ENCODE measurements at regions not wholly inside any gene's neighbourhood (a gene's known extent, or its start where the extent isn't known, plus 50 kb on each side); places are given as distances from the start of the nearest gene placed in this dataset.

DNA sequence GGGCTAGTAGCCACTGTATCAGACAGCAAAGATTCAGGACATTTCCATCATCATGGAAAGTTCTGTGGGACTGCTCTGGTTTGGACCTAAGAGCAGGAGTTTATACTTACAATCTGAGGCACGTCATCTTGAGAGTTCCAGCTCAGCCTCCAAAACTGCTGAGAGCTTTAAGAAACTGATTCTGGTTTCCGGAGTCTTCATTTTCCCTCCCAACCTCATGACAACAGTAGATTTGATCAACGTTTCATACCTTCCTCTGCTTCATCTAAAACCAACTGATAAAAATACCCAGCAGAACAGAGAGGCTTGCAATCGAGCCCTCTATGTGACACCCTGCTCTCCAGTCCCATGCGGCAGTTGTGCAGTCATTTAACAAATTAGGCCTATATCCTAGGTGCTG lies 64.3 kb upstream of the EPB41L1 start:
- DNase-seq (ENCODE audit: low read depth), result no peak
- TF ChIP-seq POLR2A (IDR thresholded peaks at IDR 0.05; ENCODE audit: extremely low read depth, insufficient read length) (no peak), MYC (IDR thresholded peaks at IDR 0.05; ENCODE audit: low read depth, low read length) (no peak)
- TF ChIP-seq, protein P1, sequence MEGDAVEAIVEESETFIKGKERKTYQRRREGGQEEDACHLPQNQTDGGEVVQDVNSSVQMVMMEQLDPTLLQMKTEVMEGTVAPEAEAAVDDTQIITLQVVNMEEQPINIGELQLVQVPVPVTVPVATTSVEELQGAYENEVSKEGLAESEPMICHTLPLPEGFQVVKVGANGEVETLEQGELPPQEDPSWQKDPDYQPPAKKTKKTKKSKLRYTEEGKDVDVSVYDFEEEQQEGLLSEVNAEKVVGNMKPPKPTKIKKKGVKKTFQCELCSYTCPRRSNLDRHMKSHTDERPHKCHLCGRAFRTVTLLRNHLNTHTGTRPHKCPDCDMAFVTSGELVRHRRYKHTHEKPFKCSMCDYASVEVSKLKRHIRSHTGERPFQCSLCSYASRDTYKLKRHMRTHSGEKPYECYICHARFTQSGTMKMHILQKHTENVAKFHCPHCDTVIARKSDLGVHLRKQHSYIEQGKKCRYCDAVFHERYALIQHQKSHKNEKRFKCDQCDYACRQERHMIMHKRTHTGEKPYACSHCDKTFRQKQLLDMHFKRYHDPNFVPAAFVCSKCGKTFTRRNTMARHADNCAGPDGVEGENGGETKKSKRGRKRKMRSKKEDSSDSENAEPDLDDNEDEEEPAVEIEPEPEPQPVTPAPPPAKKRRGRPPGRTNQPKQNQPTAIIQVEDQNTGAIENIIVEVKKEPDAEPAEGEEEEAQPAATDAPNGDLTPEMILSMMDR (IDR thresholded peaks at IDR 0.05; ENCODE audit: low read depth, low read length), result no peak
- TF ChIP-seq, protein P2, sequence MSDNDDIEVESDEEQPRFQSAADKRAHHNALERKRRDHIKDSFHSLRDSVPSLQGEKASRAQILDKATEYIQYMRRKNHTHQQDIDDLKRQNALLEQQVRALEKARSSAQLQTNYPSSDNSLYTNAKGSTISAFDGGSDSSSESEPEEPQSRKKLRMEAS (IDR thresholded peaks at IDR 0.05; ENCODE audit: low read depth, low read length), result no peak
- H3K4me3 ChIP-seq (ENCODE audit: low read depth, low read length), result no peak overlapping the region

DNA sequence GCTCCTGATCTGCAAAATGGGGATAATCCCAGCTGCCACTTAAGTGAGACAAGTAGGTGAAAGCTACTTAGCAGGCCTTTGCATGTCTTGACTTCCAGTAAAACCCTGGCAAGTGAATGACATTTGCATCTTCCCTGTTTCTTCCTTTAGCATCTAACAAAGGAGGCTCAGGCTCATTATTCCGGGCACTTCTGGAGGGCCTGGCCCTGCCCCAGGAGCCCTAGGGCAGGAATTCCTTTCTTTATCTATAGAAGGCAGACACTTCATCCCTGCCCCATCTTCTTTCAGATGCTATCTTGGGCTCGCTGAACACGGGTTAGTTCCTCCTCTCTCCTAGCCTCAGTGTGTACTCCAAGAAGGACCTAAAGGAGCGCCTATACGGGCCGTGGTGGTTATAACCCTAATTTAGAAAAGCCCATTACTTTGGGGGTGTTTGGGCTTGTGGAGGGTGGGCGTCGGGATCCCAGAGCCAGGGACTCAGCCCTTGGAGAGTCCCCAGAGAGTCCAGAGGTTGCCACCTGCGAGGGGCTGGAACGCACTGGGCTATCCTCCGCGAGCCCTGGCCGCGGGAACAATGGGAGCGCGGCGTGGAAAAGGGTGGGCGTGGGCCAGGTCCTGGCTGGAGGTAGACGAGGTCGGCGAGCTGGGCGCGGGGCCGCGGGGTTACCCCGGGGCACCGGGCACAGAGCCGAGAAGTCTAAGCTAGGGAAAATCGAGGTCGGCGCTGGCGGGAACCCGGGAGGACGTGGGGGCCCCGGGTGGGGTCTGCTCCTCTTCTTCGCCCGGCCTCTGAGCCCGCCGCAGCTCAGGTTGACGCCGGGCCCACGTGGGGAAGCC lies 62.8 kb upstream of the EPB41L1 start:
- H3K4me3 ChIP-seq (ENCODE audit: low read depth, low read length), result no peak overlapping the region

DNA sequence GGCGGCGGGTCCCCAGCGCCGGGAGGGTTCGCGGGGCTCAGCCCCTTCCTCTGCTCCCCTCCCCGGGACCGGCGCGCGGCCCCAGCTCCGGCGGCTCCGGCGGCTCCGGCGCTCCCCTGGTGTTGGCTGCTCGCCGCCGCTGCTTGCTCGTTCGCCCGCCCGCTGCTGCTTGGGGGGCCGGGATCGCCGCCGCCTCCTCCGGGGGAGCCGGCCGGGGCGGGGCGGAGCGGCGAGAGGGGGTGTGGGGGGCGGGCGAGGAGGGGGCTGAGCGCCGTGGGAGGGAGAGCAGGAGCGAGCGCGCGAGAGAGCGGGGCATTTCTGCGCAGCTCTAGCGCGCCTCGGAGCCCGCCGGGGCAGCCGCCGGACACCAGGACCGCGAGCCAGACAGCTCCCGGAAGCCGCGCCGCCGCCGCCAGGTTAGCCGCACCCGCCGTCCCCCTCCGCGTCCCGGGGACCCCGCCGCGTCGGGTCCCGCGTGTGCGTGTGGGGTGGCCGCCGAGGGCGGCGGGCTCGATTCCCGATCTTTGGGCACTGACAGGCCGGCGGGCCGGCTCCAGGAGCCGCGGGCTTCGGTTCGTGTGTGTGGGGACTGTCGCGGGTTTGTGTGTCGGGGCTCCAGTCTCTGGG lies 62.0 kb upstream of the EPB41L1 start:
- peak overlapping the region; percentile 47 for H3K4me3 ChIP-seq (ENCODE audit: low read depth, low read length)
- DNase-seq (ENCODE audit: low read depth), result peak; percentile 41
- TF ChIP-seq, protein P2 (IDR thresholded peaks at IDR 0.05; ENCODE audit: low read depth, low read length), result no peak
- TF ChIP-seq MYC (IDR thresholded peaks at IDR 0.05; ENCODE audit: low read depth, low read length), result no peak
- TF ChIP-seq, protein P1 (IDR thresholded peaks at IDR 0.05; ENCODE audit: low read depth, low read length), result no peak
- TF ChIP-seq POLR2A (IDR thresholded peaks at IDR 0.05; ENCODE audit: extremely low read depth, insufficient read length), result no peak

More for the DNA sequence above, 62.8 kb upstream of the EPB41L1 start:
- DNase-seq (ENCODE audit: low read depth), result no peak
- TF ChIP-seq POLR2A (IDR thresholded peaks at IDR 0.05; ENCODE audit: extremely low read depth, insufficient read length), result no peak
- TF ChIP-seq, protein P1 (IDR thresholded peaks at IDR 0.05; ENCODE audit: low read depth, low read length), result no peak
- TF ChIP-seq, protein P2 (IDR thresholded peaks at IDR 0.05; ENCODE audit: low read depth, low read length), result no peak
- TF ChIP-seq MYC (IDR thresholded peaks at IDR 0.05; ENCODE audit: low read depth, low read length), result no peak

DNA sequence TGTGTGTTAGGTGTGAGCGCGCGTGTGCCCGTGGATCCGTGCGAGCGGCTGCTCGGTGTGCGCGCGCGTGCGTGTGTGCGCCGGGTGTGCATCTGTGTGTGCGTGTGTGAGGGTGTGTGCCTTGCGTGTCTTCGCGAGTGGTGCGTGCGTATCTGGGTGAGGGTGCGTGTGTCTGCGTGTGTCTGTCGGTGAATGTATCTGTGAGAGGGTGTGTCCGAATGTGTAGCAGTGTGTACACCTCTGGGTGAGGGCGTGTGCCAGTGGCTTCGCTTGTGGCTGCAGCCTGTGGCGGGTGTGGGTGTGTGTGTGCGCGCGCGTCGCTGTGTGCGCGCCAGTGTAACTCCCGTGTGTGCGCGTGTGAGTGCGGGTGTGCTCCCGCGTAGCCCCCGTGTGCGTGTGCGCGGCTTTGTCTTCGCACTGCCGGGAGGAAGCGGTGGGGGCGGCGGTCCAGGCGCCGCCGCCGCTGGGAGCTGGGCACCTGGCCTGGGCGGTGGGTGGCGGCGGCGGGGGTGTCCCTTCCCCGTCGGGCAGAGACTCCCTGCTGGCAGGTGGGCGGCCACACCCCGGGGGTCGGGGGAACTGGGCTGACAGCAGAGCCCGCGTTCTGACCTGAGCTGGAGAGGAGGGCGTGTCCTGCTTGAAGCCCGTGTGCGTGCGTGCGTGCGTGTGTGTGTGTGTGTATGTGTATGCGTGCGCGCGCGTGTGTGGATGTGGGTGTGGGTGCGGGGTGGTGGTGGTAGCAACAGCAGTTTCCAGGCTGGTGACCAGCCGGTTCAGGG lies 61.3 kb upstream of the EPB41L1 start:
- TF ChIP-seq, protein P1 (IDR thresholded peaks at IDR 0.05; ENCODE audit: low read depth, low read length), result no peak
- TF ChIP-seq POLR2A (IDR thresholded peaks at IDR 0.05; ENCODE audit: extremely low read depth, insufficient read length) (no peak), MYC (IDR thresholded peaks at IDR 0.05; ENCODE audit: low read depth, low read length) (no peak)
- TF ChIP-seq, protein P2 (IDR thresholded peaks at IDR 0.05; ENCODE audit: low read depth, low read length), result no peak
- H3K4me3 ChIP-seq (ENCODE audit: low read depth, low read length), result peak overlapping the region; percentile 47
- peak; percentile 48 for DNase-seq (ENCODE audit: low read depth)

DNA sequence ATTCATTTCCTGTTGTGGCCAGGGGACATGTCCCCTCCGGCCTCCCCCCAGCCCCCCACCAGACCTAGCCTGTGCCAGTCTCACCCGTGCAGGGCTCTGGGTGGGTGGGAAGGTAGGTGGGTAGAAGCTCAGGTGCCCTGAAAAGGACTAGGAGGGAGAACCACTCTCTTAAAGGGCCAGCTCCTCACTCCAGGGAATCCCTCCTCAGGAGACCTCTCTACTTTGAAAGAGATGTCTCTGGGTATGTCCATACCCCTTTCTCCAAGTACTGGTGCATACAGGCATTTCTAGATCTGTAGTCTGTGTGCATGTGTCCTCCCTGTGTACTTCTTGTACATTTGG lies 60.8 kb upstream of the EPB41L1 start:
- no peak overlapping the region for H3K4me3 ChIP-seq (ENCODE audit: low read depth, low read length)
- DNase-seq (ENCODE audit: low read depth), result no peak
- no peak for TF ChIP-seq POLR2A (IDR thresholded peaks at IDR 0.05; ENCODE audit: extremely low read depth, insufficient read length)
- TF ChIP-seq, protein P1 (IDR thresholded peaks at IDR 0.05; ENCODE audit: low read depth, low read length), result no peak
